ENCODE measurements at regions not wholly inside any gene's neighbourhood (a gene's known extent, or its start where the extent isn't known, plus 50 kb on each side); places are given as distances from the start of the nearest gene placed in this dataset.
"Not testable (repeated sequence)": the region's sequence is repeated elsewhere in the genome, so short reads cannot be mapped to it uniquely, and the experiment has no call there.

DNA sequence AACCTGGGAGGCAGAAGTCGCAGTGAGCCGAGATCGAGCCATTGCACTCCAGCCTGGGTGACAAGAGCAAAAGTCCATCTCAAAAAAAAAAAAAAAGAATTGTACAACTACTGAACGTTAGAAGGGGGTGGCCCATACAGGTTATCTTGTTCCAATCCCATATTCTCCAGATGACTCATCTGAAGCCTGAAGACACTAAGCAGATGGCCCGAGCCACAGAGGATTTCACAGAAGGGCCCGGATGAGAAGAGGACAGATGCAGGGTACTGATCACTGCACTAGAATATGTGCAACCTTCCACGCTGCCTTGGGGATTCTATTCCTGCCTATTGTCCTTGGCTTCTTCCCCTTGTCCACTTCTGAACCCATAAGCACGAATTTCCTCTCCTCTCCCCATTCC, 70.9 kb upstream of the UBASH3B start:
- Histone ChIP-seq H3K4me1 (ENCODE audit: control insufficient read depth in 5 of 5, insufficient read depth in 5 of 5, low read length in 5 of 5) (peaks cover 0 to 7% (median 4%) of the 10 kb centered on the region in 5 donors), H3K9me3 (ENCODE audit: control insufficient read depth in 5 of 5, low read length in 5 of 5) (peaks cover 0 to 3% (median 0%) of the 10 kb centered on the region in 5 donors), H3K27ac (ENCODE audit: low read depth, low read length) (no peak overlapping the region), H3K27me3 (ENCODE audit: control insufficient read depth in 5 of 5, insufficient read depth in 4 of 5, low read length in 5 of 5) (peaks cover 0 to 2% (median 0%) of the 10 kb centered on the region in 5 donors), H3K9ac (ENCODE audit: low read length in 5 of 5) (no peak overlapping the region), H3K36me3 (ENCODE audit: control insufficient read depth in 5 of 5, insufficient read depth in 5 of 5, low read length in 5 of 5) (no peaks in the 10 kb centered on the region), H3K4me3 (ENCODE audit: low read depth in 1 of 5, low read length in 5 of 5) (no peak overlapping the region)

DNA sequence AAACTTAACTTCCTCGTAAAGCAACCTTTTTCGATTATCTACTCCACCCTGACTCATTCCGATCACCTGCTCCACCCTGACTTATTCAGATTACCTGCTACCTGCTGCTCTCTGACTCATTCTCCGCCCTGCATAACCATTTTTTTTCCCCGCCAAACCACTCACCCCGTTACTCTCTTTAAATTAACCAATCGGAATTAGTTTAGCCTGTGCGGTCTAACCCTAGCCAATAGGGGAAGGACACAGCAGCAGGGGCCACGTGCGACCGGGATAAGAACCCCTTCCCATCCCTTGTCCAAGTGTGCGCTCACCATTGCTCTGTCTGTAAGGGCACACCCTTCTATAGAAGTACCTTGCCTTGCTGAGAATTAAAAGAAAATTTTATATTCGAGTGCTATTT, 75.5 kb upstream of the UBASH3B start:
- H3K27ac ChIP-seq (ENCODE audit: low read depth, low read length); H3K36me3 ChIP-seq (ENCODE audit: control insufficient read depth in 5 of 5, insufficient read depth in 5 of 5, low read length in 5 of 5); H3K9me3 ChIP-seq (ENCODE audit: control insufficient read depth in 5 of 5, low read length in 5 of 5); H3K4me3 ChIP-seq (ENCODE audit: low read depth in 1 of 5, low read length in 5 of 5); H3K27me3 ChIP-seq (ENCODE audit: control insufficient read depth in 5 of 5, insufficient read depth in 4 of 5, low read length in 5 of 5); H3K9ac ChIP-seq (ENCODE audit: low read length in 5 of 5); H3K4me1 ChIP-seq (ENCODE audit: control insufficient read depth in 5 of 5, insufficient read depth in 5 of 5, low read length in 5 of 5): not testable (repeated sequence)

DNA sequence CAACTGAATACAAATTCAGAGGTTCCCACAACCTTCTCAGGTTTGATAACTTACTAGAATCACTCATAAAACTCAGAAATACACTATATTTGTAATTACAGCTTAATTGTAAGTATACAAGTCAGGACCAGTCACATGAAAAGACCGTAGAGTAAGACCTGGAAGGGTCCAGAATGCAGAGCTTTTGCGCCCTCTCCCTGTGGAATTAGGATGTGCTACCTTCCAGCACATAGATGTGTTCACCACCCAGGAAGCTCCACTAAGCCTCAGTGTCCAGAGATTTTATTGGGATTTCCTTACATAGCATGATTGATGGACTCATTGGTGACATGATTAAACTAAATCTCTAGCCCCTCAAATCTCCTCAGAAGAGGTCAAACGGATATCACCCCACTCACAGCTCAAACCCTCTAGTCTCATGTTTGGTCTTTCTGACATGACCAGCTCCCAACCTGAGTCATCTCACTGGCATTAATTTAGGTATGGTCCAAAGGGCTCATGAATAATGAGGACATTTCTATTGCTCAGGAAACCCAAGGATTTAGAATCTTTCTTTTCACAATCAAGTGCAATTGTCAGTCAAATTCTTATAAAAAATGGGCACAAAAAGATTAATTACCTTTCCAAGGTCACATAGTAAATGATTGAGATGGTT, 77.2 kb upstream of the UBASH3B start:
- Histone ChIP-seq H3K9ac (ENCODE audit: low read length in 5 of 5) (no peak overlapping the region), H3K9me3 (ENCODE audit: control insufficient read depth in 5 of 5, low read length in 5 of 5) (no peaks in the 10 kb centered on the region), H3K27ac (ENCODE audit: low read depth, low read length) (no peak overlapping the region), H3K4me3 (ENCODE audit: low read depth in 1 of 5, low read length in 5 of 5) (no peak overlapping the region), H3K27me3 (ENCODE audit: control insufficient read depth in 5 of 5, insufficient read depth in 4 of 5, low read length in 5 of 5) (no peaks in the 10 kb centered on the region), H3K36me3 (ENCODE audit: control insufficient read depth in 5 of 5, insufficient read depth in 5 of 5, low read length in 5 of 5) (no peaks in the 10 kb centered on the region), H3K4me1 (ENCODE audit: control insufficient read depth in 5 of 5, insufficient read depth in 5 of 5, low read length in 5 of 5) (peaks cover 0 to 7% (median 4%) of the 10 kb centered on the region in 5 donors)

DNA sequence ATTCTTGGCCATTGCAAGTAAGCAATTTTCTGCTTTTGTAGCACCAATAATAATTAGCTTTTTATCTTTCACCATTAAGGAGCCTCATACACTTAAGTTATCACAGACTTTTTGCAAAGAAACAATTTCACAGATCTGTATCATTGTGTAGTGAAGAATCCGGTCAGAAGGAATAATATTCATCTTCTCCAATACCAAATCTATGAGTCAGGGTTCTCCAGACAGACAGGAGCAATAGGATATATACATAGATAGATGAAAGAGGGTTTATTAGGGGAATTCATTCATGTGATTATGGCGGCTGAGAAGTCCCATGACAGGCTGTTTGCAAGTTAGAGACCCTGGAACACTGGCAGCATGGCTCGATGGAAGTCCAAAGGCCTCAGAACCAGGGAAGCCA, 82.9 kb upstream of the UBASH3B start:
- H3K27me3 ChIP-seq (ENCODE audit: control insufficient read depth in 5 of 5, insufficient read depth in 4 of 5, low read length in 5 of 5), result no peaks in the 10 kb centered on the region
- H3K4me1 ChIP-seq (ENCODE audit: control insufficient read depth in 5 of 5, insufficient read depth in 5 of 5, low read length in 5 of 5), result no peaks in the 10 kb centered on the region
- no peaks in the 10 kb centered on the region for H3K9me3 ChIP-seq (ENCODE audit: control insufficient read depth in 5 of 5, low read length in 5 of 5)
- H3K9ac ChIP-seq (ENCODE audit: low read length in 5 of 5), result no peak overlapping the region
- H3K36me3 ChIP-seq (ENCODE audit: control insufficient read depth in 5 of 5, insufficient read depth in 5 of 5, low read length in 5 of 5), result no peaks in the 10 kb centered on the region
- H3K27ac ChIP-seq (ENCODE audit: low read depth, low read length), result no peak overlapping the region
- H3K4me3 ChIP-seq (ENCODE audit: low read depth in 1 of 5, low read length in 5 of 5), result no peak overlapping the region

DNA sequence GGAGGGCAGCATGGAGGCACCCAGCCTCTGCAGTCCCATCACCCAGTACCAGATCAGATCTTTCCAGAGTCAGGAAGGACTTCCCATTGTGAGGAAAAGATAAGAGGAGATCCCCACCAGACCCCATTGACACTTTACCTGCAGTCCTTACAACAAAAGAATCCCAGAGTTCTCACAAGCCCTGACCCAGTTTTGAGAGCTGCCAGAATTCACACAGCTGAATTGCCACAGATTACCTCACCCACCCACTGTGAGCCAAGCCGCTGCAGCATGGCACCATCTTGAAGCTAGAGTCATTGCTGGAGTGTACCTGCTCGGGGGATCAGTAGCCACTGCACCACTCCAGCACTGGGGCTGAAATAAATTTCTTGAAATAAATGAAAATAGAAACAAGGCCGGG, 91.8 kb upstream of the UBASH3B start:
- Histone ChIP-seq H3K9me3 (ENCODE audit: control insufficient read depth in 5 of 5, low read length in 5 of 5) (no peaks in the 10 kb centered on the region), H3K27me3 (ENCODE audit: control insufficient read depth in 5 of 5, insufficient read depth in 4 of 5, low read length in 5 of 5) (no peaks in the 10 kb centered on the region), H3K4me3 (ENCODE audit: low read depth in 1 of 5, low read length in 5 of 5) (no peak overlapping the region), H3K27ac (ENCODE audit: low read depth, low read length) (no peak overlapping the region), H3K36me3 (ENCODE audit: control insufficient read depth in 5 of 5, insufficient read depth in 5 of 5, low read length in 5 of 5) (no peaks in the 10 kb centered on the region), H3K9ac (ENCODE audit: low read length in 5 of 5) (no peak overlapping the region), H3K4me1 (ENCODE audit: control insufficient read depth in 5 of 5, insufficient read depth in 5 of 5, low read length in 5 of 5) (no peaks in the 10 kb centered on the region)

DNA sequence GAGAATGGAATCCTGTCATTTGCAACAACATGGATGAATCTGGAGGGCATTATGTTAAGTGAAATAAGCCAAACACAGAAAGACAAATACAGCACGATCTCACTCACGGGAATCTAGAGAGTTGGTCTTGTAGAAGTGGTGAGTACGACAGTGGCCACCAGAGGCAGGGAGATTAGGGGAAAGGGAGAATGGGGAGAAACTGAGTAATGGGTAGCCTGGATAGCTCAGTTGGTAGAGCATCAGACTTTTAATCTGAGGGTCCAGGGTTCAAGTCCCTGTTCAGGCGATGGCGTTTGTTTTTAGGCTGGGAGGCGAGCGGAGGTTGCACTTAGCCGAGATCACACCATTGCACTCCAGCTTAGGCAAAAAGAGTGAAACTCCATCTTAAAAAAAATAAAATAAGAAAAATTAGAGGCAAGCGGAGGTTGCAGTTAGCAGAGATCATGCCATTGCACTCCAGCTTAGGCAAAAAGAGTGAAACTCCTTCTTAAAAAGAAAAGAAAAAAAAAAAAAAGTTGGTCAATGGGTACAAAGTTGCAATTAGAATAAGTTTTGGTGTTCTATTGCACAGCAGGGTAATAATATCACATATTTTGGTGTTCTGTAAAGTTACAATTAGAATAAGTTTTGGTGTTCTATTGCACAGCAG, 95.7 kb upstream of the UBASH3B start:
- peaks cover 0 to 10% (median 3%) of the 10 kb centered on the region in 5 donors for H3K27me3 ChIP-seq (ENCODE audit: control insufficient read depth in 5 of 5, insufficient read depth in 4 of 5, low read length in 5 of 5)
- no peak overlapping the region for H3K9ac ChIP-seq (ENCODE audit: low read length in 5 of 5)
- H3K4me1 ChIP-seq (ENCODE audit: control insufficient read depth in 5 of 5, insufficient read depth in 5 of 5, low read length in 5 of 5), result peaks cover 0 to 9% (median 0%) of the 10 kb centered on the region in 5 donors
- no peak overlapping the region for H3K4me3 ChIP-seq (ENCODE audit: low read depth in 1 of 5, low read length in 5 of 5)
- no peaks in the 10 kb centered on the region for H3K9me3 ChIP-seq (ENCODE audit: control insufficient read depth in 5 of 5, low read length in 5 of 5)
- no peak overlapping the region for H3K27ac ChIP-seq (ENCODE audit: low read depth, low read length)
- H3K36me3 ChIP-seq (ENCODE audit: control insufficient read depth in 5 of 5, insufficient read depth in 5 of 5, low read length in 5 of 5), result no peaks in the 10 kb centered on the region

DNA sequence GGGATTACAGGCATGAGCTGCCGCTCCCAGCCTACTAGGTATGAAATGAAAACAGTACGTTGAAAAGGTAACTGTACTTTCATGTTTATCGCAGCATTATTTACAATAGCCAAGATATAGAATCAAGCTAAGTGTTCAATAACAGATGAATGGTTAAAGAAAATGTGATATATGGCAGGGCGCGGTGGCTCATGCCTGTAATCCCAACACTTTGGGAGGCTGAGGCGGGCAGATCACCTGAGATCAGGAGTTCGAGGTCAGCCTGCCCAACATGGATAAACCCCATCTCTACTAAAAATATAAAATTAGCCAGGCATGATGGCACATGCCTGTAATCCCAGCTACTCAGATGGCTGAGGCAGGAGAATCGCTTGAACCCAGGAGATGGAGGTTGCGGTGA, 96.3 kb upstream of the UBASH3B start:
- H3K27ac ChIP-seq (ENCODE audit: low read depth, low read length); H3K9me3 ChIP-seq (ENCODE audit: control insufficient read depth in 5 of 5, low read length in 5 of 5); H3K4me1 ChIP-seq (ENCODE audit: control insufficient read depth in 5 of 5, insufficient read depth in 5 of 5, low read length in 5 of 5); H3K9ac ChIP-seq (ENCODE audit: low read length in 5 of 5); H3K27me3 ChIP-seq (ENCODE audit: control insufficient read depth in 5 of 5, insufficient read depth in 4 of 5, low read length in 5 of 5); H3K36me3 ChIP-seq (ENCODE audit: control insufficient read depth in 5 of 5, insufficient read depth in 5 of 5, low read length in 5 of 5); H3K4me3 ChIP-seq (ENCODE audit: low read depth in 1 of 5, low read length in 5 of 5): not testable (repeated sequence)

DNA sequence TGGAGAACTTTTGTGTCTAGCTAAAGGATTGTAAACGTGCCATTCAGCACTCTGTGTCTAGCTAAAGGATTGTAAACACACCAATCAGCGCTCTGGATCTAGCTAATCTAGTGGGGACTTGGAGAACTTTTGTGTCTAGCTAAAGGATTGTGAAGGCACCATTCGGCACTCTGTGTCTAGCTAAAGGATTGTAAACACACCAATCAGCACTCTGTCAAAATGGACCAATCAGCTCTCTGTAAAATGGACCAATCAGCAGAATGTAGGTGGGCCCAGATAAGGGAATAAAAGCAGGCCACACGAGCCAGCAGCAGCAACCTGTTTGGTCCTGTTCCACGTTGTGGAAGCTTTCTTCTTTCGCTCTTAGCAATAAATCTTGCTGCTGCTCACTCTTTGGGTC, 98.4 kb upstream of the UBASH3B start:
- H3K4me3 ChIP-seq (ENCODE audit: low read depth in 1 of 5, low read length in 5 of 5), result peak overlapping the region in 1 of 5 donors; percentile 49
- H3K27me3 ChIP-seq (ENCODE audit: control insufficient read depth in 5 of 5, insufficient read depth in 4 of 5, low read length in 5 of 5); H3K4me1 ChIP-seq (ENCODE audit: control insufficient read depth in 5 of 5, insufficient read depth in 5 of 5, low read length in 5 of 5); H3K36me3 ChIP-seq (ENCODE audit: control insufficient read depth in 5 of 5, insufficient read depth in 5 of 5, low read length in 5 of 5); H3K9me3 ChIP-seq (ENCODE audit: control insufficient read depth in 5 of 5, low read length in 5 of 5); H3K9ac ChIP-seq (ENCODE audit: low read length in 5 of 5); H3K27ac ChIP-seq (ENCODE audit: low read depth, low read length): not testable (repeated sequence)

DNA sequence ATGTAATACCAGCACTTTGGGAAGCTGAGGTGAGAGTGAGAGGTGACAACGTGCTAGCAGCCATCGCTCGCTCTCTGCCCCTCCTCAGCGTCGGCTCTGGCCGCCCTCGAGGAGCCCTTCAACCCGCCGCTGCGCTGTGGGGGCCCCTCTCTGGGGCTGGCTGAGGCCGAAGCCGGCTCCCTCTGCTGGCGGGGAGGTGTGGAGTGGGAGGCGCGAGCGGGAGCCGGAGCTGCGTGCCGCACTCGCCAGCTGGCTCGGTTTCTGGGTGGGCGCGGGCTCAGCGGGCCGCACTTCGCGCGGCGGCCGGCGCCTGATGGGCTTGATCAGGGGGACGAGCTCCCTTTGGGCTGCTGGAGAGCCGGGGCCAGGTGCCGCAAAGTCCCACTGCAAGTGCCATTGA, 98.9 kb upstream of the UBASH3B start:
- H3K4me1 ChIP-seq (ENCODE audit: control insufficient read depth in 5 of 5, insufficient read depth in 5 of 5, low read length in 5 of 5), result peaks cover 0 to 9% (median 0%) of the 10 kb centered on the region in 5 donors
- H3K27ac ChIP-seq (ENCODE audit: low read depth, low read length), result no peak overlapping the region
- H3K4me3 ChIP-seq (ENCODE audit: low read depth in 1 of 5, low read length in 5 of 5), result peak overlapping the region in 4 of 5 donors; percentile 15 to 49 (median 30)
- H3K36me3 ChIP-seq (ENCODE audit: control insufficient read depth in 5 of 5, insufficient read depth in 5 of 5, low read length in 5 of 5), result no peaks in the 10 kb centered on the region
- H3K9ac ChIP-seq (ENCODE audit: low read length in 5 of 5), result no peak overlapping the region
- peaks cover 0 to 10% (median 3%) of the 10 kb centered on the region in 5 donors for H3K27me3 ChIP-seq (ENCODE audit: control insufficient read depth in 5 of 5, insufficient read depth in 4 of 5, low read length in 5 of 5)
- H3K9me3 ChIP-seq (ENCODE audit: control insufficient read depth in 5 of 5, low read length in 5 of 5), result no peaks in the 10 kb centered on the region

DNA sequence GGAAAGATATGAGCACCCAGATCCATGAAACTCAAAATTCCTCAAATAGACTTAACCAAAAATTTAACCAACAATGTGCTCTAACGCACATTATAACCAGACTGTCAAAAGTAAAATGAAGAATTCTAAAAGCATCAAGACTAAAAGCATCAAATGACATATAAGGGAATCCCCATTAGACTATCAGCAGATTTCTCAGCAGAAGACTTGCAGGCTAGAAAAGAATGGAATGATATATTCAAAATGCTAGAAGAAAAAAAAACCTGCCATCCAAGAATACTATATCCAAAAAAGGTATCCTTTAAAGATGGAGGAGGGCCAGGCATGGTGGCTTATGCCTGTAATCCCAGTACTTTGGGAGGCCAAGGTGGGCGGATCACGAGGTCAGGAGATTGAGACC, 117.5 kb upstream of the UBASH3B start:
- Histone ChIP-seq H3K27me3 (ENCODE audit: control insufficient read depth in 5 of 5, insufficient read depth in 4 of 5, low read length in 5 of 5) (no peaks in the 10 kb centered on the region), H3K9ac (ENCODE audit: low read length in 5 of 5) (no peak overlapping the region), H3K36me3 (ENCODE audit: control insufficient read depth in 5 of 5, insufficient read depth in 5 of 5, low read length in 5 of 5) (no peaks in the 10 kb centered on the region), H3K9me3 (ENCODE audit: control insufficient read depth in 5 of 5, low read length in 5 of 5) (peaks cover 3 to 38% (median 33%) of the 10 kb centered on the region in 5 donors), H3K4me1 (ENCODE audit: control insufficient read depth in 5 of 5, insufficient read depth in 5 of 5, low read length in 5 of 5) (no peaks in the 10 kb centered on the region), H3K27ac (ENCODE audit: low read depth, low read length) (no peak overlapping the region), H3K4me3 (ENCODE audit: low read depth in 1 of 5, low read length in 5 of 5) (no peak overlapping the region)
